ENCODE measurements at regions not wholly inside any gene's neighbourhood (a gene's known extent, or its start where the extent isn't known, plus 50 kb on each side); places are given as distances from the start of the nearest gene placed in this dataset.

DNA sequence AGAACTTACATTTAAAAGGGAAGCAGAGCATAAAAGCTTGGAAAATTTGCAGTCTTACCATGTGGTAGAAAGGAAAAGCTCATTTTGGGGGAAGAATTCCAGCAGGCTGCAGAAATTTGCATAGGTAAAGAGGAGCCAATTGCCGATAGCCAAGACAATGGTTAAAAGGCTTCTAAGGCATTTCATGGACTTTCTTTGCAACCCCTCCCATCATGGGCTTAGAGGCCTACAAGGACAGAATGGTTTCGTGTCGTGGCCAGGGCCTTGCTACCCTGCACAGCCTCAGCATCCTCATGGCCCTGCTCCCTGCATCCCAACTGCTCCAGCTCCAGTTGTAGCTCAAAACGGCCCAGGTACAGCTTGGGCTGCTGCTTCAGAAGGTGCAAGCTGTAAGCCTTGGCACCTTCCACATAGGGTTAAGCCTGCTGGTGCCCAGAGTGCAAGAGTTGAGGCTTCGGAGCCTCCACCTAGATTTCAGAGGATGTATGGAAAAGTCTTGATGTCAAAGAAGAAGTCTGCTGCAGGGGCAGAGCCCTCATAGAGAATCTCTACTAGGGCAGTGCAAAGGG lies 420.3 kb downstream of the PCDH17 start:
- DNase-seq (no peak), ATAC-seq (no peak)
- Mint-ChIP-seq H3K9me3 (peaks cover 10 to 13% of the 10 kb centered on the region in 2 donors), H3K4me3 (no peak overlapping the region), H3K27me3 (no peaks in the 10 kb centered on the region), H3K27ac (no peak overlapping the region), H3K4me1 (no peaks in the 10 kb centered on the region)

DNA sequence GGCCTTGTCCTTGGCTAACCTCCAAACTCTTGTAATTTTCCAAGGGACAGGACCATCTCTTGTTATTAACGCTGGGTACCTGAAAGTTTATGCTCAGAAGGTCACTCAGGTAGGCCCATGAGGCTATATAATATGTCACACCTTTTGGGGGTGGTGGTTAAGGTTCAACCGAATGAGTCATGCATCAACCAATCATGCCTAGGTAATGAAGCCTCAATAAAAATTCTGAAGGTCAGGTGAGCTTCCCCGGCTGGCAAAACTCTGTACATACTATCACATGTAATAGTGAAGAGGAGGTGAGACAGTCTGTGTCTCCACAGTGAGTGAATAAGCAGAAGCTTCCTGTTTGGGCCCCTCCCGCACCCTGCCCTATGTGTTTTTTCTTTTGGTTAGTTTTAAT lies 424.9 kb downstream of the PCDH17 start:
- no peak overlapping the region for H3K4me3 Mint-ChIP-seq
- no peak for DNase-seq
- no peaks in the 10 kb centered on the region for H3K27me3 Mint-ChIP-seq
- peaks cover 2 to 3% of the 10 kb centered on the region in 2 donors for H3K9me3 Mint-ChIP-seq
- H3K27ac Mint-ChIP-seq: no peak overlapping the region
- ATAC-seq: no peak
- H3K4me1 Mint-ChIP-seq: no peaks in the 10 kb centered on the region

DNA sequence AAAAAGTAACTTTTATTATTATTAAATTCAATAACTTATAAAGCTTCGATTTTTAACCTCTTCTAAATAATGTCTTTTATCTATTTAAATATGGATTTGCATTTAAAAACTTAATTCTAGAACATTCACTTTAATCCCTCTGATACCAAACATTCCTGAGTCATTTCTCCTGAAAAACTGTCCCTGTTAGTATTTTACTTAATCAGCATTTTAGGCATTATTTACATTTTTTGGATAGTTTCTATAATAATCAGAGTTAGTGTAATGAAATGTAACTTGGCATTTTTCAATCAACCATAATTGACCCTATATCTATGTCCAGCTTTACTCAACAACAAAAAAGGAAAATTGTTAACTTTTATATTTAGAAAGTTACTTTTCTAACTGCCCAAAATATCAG lies 428.1 kb downstream of the PCDH17 start:
- no peaks in the 10 kb centered on the region for H3K27me3 Mint-ChIP-seq
- H3K4me1 Mint-ChIP-seq: no peaks in the 10 kb centered on the region
- no peak overlapping the region for H3K27ac Mint-ChIP-seq
- H3K4me3 Mint-ChIP-seq: no peak overlapping the region
- ATAC-seq (no peak), DNase-seq (no peak)
- no peaks in the 10 kb centered on the region for H3K9me3 Mint-ChIP-seq

DNA sequence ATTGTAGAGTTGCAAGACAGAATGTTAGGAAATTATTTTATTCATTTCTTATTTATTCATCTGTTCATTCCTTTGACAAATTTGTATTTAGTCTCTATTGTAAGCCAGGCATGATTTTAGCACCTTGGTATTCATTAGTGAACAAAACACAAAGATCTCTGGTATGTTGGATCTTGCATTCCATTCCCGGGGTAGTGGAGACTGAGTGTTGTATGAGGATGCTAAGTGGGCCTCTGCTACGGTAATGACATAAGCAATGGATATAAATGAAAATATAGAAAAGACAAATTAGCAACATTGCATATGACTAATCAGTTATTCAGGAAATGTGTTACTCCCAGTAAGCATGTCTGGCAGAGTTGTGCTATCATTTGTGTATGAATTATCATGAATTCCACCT lies 449.3 kb downstream of the PCDH17 start:
- Mint-ChIP-seq H3K27ac (no peak overlapping the region), H3K4me3 (no peak overlapping the region), H3K27me3 (no peaks in the 10 kb centered on the region), H3K4me1 (no peaks in the 10 kb centered on the region), H3K9me3 (no peaks in the 10 kb centered on the region)
- no peak for ATAC-seq
- DNase-seq: no peak

DNA sequence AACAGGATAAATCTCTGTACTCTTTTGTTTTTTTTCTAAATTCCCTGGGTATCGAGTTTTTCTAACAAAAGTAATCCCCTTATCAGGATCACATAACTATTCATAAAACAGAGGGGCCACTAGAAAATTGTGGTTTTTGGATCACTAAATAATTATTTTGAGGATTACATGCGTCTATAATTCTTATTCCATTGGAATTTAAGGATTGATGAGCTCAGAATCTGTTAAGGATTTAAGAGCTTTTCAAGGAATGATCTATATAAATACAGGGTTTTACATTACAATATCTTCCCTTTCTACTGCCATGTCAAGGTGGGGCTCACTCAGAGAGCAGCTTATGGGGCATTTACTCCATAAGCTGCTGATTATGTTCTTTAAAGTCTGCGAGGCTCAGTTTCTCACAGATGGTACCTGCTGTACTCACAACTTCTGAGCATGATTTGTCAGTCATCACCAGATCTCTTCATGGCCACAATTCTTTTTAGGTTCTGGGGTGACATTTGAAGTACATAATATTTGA lies 449.8 kb downstream of the PCDH17 start:
- H3K27ac Mint-ChIP-seq: no peak overlapping the region
- H3K4me3 Mint-ChIP-seq: no peak overlapping the region
- DNase-seq (no peak), ATAC-seq (no peak)
- H3K4me1 Mint-ChIP-seq: no peaks in the 10 kb centered on the region
- H3K9me3 Mint-ChIP-seq: no peaks in the 10 kb centered on the region
- no peaks in the 10 kb centered on the region for H3K27me3 Mint-ChIP-seq

DNA sequence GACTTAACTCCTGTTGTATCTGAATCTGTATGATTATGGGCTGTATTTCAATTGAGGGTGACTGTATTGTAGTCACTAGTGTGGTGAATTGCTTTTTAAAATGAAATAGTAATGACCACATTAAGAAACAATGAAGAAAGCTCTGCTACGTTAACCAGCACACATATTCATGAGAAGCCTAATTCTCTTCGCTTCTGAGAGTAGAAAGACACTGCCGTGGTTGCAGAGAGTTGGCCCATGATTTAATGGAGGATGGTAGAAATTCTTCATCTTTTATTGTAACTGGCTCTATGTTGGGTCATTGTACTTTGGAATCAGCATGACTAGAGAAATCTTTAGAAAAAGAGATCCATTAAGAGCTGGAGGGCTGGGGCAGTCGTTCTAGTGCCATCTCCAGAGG lies 451.5 kb downstream of the PCDH17 start:
- Mint-ChIP-seq H3K27ac (no peak overlapping the region), H3K4me1 (no peaks in the 10 kb centered on the region), H3K27me3 (no peaks in the 10 kb centered on the region), H3K4me3 (no peak overlapping the region), H3K9me3 (no peaks in the 10 kb centered on the region)
- ATAC-seq (no peak), DNase-seq (no peak)

DNA sequence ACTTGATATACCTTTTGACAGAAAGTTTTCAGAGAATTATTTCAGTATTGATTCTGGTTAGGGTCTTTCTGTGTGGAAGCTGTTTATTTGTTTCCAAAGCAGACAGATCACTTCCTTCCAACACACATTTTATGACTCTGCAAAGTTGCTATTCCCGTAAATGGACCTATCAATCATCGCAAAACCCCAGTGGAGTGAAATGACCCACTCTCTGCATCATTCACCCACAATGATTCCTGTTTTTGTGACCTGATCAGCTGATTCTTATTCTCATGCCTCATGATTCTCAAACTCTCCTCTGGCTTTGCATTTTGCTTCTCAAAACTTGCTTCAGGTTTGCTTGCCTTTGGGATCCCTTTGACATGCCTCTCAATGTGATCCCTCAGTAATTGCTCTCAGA lies 453.7 kb downstream of the PCDH17 start:
- no peaks in the 10 kb centered on the region for H3K27me3 Mint-ChIP-seq
- DNase-seq (no peak), ATAC-seq (no peak)
- H3K4me3 Mint-ChIP-seq: no peak overlapping the region
- no peaks in the 10 kb centered on the region for H3K4me1 Mint-ChIP-seq
- no peaks in the 10 kb centered on the region for H3K9me3 Mint-ChIP-seq
- H3K27ac Mint-ChIP-seq: no peak overlapping the region

DNA sequence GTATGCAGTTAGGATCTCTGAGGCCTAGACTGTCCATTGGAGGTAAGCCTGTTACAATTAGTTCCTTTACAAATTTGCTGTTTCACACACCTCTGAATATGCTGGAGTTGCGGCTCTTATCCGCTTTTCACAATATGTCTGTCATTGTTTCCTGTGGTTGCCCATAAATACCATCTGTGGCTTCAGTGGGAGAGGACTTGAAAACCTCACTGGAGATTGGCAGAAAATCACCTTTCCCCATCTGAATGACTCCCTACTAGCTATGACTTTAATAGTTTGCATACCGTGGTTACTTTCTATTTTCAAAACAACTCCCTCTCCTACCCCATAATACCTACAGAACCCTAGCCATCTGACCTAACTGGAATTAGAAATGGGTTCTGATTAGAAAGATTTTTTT lies 454.3 kb downstream of the PCDH17 start:
- ATAC-seq (peak; percentile 49), DNase-seq (peak in 1 of 2 donors; percentile 8)
- no peaks in the 10 kb centered on the region for H3K9me3 Mint-ChIP-seq
- H3K4me1 Mint-ChIP-seq: no peaks in the 10 kb centered on the region
- H3K27me3 Mint-ChIP-seq: no peaks in the 10 kb centered on the region
- no peak overlapping the region for H3K4me3 Mint-ChIP-seq
- no peak overlapping the region for H3K27ac Mint-ChIP-seq

DNA sequence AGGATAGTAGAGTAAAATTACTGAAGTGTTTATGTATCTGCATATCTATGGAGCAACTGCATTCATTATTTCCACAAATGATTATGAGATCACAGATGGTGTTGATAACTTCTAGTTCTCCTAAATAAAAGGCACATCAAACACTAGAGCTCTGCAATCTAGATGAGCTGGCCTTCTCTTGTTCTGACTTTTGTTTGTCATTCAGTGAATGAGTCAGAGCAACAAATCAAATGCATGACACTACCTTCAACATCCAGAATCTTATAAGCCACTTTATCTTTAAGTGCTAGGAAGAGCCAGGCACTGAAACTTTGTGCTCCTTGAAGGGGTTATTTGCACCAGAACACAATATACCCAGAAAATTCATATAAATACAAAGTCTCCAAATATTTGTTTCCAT lies 456.0 kb downstream of the PCDH17 start:
- Mint-ChIP-seq H3K4me1 (no peaks in the 10 kb centered on the region), H3K4me3 (no peak overlapping the region), H3K27me3 (no peaks in the 10 kb centered on the region), H3K9me3 (no peaks in the 10 kb centered on the region), H3K27ac (no peak overlapping the region)
- DNase-seq (no peak), ATAC-seq (no peak)

DNA sequence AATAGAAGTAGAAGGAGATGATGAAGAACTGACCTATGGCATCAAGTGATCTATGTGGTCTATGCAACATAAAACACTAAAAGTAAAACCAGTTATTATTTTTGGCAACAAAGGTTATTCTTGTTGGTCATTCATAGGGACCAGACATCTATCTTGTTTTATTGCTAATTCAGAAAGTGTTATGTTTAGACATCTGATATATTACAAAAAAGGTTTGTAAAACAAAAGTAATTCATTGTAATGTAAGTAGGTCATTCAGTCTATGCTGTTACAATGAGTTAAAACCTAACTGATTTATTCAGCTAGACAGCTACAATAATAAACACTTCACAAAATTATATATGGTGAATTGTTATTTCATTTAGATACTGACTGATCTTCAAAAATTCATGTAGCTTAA lies 461.9 kb downstream of the PCDH17 start:
- Mint-ChIP-seq H3K27me3 (no peaks in the 10 kb centered on the region), H3K4me1 (no peaks in the 10 kb centered on the region), H3K9me3 (peaks cover 4 to 18% of the 10 kb centered on the region in 2 donors), H3K27ac (no peak overlapping the region), H3K4me3 (no peak overlapping the region)
- DNase-seq (no peak), ATAC-seq (no peak)

DNA sequence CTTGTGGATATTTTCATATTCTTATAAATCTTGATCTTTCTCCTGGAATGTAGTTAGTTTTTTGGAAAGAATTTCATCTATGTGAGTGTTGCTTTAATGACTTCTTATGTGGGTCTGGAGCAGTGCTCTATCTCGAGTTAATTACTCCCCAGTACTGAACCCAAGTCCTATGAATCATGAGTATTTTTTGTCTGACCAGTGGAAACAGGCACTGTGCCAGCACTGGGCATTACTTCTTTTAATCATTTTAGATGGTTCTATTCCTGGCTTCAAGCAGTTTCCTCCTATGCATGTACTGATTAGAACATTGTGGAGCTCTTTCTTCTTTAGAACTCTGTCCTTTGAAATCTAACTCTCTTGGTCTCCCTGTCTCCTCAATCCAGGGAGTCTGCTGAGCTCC lies 466.3 kb downstream of the PCDH17 start:
- Mint-ChIP-seq H3K4me3 (no peak overlapping the region), H3K9me3 (peaks cover 4 to 18% of the 10 kb centered on the region in 2 donors), H3K27ac (no peak overlapping the region), H3K4me1 (no peaks in the 10 kb centered on the region), H3K27me3 (no peaks in the 10 kb centered on the region)
- DNase-seq (no peak), ATAC-seq (no peak)

DNA sequence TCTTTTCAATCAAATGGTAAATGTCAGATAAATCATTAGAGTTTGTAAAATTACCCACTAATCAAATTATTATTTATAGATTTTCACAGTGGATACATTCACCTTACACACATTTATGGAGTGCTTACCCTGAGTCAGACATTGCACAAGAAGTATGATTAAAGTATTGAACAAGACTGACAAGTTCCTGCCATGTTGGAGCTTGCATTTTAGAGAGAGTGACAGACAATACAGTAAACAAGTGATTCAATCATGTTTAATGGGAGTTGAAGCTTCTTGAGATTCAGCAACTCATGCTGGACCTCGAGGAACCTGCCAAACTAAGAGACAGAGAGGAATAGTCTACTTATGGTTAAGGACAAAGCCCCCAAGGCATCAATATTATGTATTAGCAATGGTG lies 487.8 kb downstream of the PCDH17 start:
- H3K4me1 Mint-ChIP-seq: no peaks in the 10 kb centered on the region

DNA sequence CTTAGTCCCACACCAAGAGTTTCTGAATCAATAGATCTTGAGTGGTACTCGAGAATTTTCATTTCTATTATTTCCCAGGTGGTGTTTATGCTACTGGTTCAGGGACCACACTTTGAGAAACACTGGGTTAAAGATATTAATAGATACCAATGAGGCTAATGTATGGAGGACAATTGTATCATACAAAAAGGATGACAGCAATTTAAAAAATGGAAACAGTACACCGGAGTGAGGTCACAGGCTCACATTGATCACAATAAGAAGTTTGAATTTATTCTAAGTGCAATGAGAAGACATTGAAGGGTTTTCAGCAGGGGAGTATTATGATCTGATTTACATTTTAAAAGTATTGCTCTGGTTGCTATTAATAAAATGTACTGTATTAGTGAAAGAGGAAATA lies 488.3 kb downstream of the PCDH17 start:
- no peak overlapping the region for H3K4me3 Mint-ChIP-seq
- no peaks in the 10 kb centered on the region for H3K4me1 Mint-ChIP-seq
- DNase-seq: no peak
- no peak for ATAC-seq
- peaks cover 18% of the 10 kb centered on the region in 2 donors for H3K9me3 Mint-ChIP-seq
- no peaks in the 10 kb centered on the region for H3K27me3 Mint-ChIP-seq
- H3K27ac Mint-ChIP-seq: no peak overlapping the region

More for the DNA sequence above, 487.8 kb downstream of the PCDH17 start:
- Mint-ChIP-seq H3K27ac (no peak overlapping the region), H3K9me3 (peaks cover 18% of the 10 kb centered on the region in 2 donors), H3K4me3 (no peak overlapping the region), H3K27me3 (no peaks in the 10 kb centered on the region)
- no peak for DNase-seq
- ATAC-seq: no peak

DNA sequence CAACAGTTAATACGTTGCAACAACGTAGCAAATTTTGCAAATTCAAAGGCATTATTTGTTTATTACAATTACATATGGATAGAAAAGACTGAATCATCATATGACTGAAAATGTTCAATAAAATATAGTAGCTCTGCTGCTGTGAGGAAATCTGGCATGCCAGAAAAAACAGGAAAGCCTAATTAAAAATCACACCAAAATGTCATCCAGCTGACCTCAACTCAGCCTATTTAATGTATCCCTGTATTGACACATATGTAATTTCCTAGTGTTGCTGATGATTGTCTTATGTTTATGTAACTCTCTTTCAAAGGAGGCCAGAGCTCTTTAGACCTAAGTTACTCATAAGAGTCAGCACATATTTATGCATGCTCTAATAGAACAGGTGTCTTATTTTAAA lies 495.0 kb downstream of the PCDH17 start:
- Mint-ChIP-seq H3K27ac (no peak overlapping the region), H3K27me3 (no peaks in the 10 kb centered on the region), H3K4me3 (no peak overlapping the region), H3K4me1 (no peaks in the 10 kb centered on the region), H3K9me3 (peaks cover 13 to 17% of the 10 kb centered on the region in 2 donors)
- DNase-seq: no peak
- ATAC-seq: no peak

DNA sequence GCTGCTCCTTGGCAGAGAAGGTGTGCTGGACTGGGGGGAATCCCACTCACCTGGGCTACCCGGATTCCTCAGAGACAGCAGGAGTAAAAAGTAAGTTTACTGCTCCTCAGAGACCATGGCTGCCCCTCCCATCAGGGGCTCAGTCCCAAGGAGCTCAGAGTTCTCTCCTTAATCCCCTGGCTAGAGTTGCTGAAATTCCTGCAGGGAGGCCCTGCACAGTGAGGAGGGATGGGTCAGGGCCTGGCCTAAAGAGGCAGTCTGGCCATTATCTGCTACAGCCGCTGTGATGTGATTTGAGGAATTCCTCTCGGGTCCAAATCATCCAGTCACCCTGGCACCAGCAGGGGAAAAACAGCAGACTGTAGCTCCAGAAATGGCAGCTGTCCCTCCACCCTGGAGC lies 502.5 kb downstream of the PCDH17 start:
- Mint-ChIP-seq H3K27ac (no peak overlapping the region), H3K4me1 (no peaks in the 10 kb centered on the region), H3K9me3 (peaks cover 20 to 23% of the 10 kb centered on the region in 2 donors), H3K27me3 (no peaks in the 10 kb centered on the region), H3K4me3 (no peak overlapping the region)
- ATAC-seq (no peak), DNase-seq (no peak)

DNA sequence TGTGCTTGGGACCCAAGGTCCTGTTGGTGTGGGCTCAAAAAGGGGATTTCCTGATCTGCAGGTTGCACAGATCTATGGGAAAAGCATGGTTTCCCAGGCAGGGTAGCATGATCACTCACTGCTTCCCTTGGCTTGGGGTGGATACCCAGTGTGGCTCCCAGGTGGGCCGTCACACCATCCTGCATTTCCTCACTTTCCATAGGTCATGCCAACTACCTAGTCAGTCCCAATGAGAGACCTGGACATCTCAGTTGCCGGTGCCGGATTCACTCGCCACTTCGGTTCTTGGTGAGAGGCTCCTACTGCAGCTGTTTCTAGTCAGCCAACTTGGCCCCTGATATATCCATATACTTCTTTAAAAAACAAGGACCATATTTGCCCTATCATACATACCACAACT lies 503.0 kb downstream of the PCDH17 start:
- Mint-ChIP-seq H3K27ac (no peak overlapping the region), H3K4me1 (no peaks in the 10 kb centered on the region), H3K4me3 (no peak overlapping the region), H3K27me3 (no peaks in the 10 kb centered on the region), H3K9me3 (peaks cover 20 to 23% of the 10 kb centered on the region in 2 donors)
- ATAC-seq (no peak), DNase-seq (no peak)

DNA sequence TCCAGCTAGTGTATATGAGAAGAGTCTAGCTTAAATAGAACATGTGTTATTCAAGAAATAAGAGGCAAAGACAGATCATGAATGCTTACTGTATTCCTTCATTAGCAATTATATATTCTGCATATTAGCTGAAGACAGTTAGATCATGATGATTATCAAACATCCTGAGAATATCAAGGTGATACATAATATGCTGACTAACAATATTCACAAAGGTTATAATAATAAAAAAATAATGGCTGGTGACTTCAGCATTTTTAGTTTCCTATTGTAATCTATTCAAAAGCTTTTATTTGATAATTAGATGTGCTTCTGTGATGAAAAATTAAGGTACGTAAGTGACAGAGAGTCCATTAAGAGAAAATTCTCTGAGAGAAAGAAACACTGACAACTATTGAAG lies 511.4 kb downstream of the PCDH17 start:
- H3K4me1 Mint-ChIP-seq: no peaks in the 10 kb centered on the region
- H3K27ac Mint-ChIP-seq: no peak overlapping the region
- H3K27me3 Mint-ChIP-seq: no peaks in the 10 kb centered on the region
- ATAC-seq (no peak), DNase-seq (no peak)
- no peak overlapping the region for H3K4me3 Mint-ChIP-seq
- peaks cover 17 to 30% of the 10 kb centered on the region in 2 donors for H3K9me3 Mint-ChIP-seq
